Stimulated activated CD4-positive, alpha-beta T cell treated with anti-CD3 and anti-CD28 coated beads, Interleukin-15, amount 100 ng/mL, for 24 hours (primary cell): ENCODE measurements at regions not wholly inside any gene's neighbourhood (a gene's known extent, or its start where the extent isn't known, plus 50 kb on each side); places are given as distances from the start of the nearest gene placed in this dataset.
"Not testable (repeated sequence)": the region's sequence is repeated elsewhere in the genome, so short reads cannot be mapped to it uniquely, and the experiment has no call there.

Source experiments
- DNase-seq: peaks from one replicate; pipeline ENCODE4 v3.0.0-alpha.2; 2020

DNA sequence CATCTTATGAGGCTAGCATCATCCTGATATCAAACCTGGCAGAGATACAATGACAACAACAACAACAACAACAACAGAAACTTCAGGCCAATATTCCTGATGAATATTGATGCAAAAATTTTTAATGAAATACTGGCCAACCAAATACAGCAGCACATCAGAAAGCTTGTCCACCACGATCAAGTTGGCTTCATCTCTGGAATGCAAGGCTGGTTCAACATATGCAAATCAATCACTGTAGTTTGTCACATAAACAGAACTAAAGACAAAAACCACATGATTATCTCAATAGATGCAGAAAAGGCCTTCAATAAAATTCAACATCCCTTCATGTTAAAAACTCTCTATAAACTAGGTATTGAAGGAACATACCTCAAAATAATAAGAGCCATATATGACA lies 397.3 kb downstream of the RAP2B start:
- not testable (repeated sequence) for DNase-seq

DNA sequence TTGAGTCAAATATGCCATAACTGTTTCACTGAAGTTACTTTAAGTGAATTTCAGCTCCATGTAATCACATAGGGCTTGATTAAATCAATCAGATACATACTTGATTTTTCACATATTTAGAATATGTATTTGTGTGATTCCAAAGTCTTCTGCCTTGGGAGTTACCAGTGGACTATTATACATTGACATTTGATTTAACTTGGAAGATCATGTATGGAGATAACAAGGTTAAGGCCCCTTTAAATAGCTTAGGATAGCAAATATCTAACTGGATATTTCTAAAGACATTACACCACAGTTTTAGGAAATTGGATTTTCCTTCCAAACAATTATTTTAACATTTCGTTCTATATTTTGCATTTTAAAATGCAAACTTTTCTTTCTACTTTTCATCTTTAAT lies 405.0 kb downstream of the RAP2B start:
- DNase-seq, result no peak

DNA sequence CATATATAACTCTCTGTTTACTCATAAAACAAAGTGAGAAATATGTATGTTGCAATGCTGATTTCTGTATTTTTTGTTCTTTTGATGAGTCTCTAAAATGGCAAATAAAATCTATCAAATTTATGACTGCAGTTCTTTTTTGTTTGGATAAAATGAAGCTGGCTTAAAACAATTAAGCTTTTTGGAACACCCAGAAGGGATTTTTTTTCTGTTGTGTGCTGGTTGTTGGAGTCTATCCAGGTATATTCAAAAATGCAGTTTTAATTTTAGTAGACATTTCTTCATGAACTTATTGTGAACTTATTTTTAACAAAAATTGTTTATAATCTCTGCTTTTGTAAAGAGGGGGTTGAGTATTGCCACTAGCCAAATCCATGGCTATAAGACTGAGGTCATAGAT lies 405.5 kb downstream of the RAP2B start:
- no peak for DNase-seq

DNA sequence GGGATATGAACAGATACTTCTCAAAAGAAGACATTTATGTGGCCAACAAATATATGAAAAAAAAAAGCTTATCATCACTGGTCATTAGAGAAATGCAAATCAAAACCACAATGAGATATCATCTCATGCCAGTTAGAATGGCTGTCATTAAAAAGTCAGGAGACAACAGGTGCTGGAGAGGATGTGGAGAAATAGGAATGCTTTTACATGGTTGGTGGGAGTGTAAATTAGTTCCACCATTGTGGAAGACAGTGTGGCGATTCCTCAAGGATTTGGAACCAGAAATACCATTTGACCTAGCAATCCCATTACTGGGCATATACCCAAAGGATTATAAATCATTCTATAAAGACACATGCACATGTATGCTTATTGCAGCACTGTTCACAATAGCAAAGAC lies 408.5 kb downstream of the RAP2B start:
- DNase-seq, result not testable (repeated sequence)

DNA sequence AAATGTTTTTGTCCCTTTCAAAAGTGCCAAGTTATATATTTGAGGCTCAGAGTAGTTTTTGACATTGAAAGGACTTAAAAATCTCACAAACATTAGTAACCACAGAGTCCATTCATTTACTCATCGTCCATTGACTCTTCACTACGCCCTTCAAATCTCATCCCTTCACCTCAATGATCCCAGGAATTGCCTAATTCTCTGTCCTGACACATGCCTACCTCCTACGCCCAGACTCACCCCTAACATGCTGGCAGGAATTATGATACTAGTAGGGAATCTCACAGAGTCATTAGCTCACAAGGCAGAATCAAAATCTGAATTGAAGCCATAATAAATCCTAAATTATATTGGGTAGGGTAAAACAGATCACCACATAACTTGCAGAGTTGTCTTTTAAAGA lies 410.1 kb downstream of the RAP2B start:
- no peak for DNase-seq

DNA sequence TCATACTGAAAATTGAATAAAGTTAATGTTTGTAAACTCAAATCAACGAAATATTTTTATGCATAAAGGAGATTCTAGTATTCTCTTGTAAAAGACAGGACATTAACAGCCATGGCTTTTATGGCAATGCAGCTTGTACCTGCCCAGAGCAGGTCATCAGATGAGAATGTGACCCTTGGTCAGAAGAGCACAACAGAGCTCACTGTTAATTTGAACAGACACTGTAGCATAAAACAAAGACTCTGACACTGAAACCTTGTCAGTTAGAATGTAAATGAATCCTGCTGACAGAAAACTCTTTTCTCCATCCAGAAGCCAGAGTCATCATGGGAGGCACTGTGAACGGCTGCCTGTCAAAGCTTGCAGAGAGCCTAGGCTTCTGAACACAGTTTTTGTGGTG lies 410.6 kb downstream of the RAP2B start:
- no peak for DNase-seq

DNA sequence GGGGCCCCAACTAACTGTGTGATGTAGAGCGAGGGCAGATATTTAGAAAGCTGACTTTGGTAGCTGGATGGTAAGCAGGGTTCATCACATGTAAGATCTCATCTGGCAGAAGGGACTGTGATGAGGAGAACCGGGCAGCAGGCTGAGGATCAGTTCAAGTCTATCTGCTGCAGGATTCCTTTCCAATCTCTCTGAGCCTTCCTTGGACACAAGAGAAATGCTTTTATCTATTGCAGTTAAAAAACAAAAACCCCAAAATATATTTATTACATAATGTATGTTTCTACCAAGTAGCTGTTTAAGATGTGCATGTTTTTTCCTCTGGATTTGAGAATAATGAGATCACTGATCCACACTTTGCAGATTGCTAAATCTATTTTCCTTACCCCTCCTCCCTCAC lies 411.5 kb downstream of the RAP2B start:
- no peak for DNase-seq

DNA sequence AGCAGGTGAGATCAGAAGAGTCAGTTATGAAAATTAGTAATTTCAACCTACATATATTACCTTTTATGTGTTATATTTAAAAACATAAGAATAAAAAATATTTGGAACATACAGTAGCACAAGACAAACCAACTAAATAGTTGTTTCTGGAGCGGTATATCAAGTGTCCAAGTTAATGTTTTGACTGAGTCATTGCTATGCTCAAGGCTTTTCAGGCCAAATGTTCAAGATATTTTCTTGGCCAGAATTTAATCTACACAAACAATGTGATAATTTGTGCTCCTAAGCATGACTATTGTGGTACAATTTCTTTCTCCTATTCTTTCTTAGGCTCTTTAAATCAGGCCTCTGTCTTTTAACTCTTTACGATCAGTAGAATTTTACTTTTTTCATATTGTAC lies 412.4 kb downstream of the RAP2B start:
- no peak for DNase-seq

DNA sequence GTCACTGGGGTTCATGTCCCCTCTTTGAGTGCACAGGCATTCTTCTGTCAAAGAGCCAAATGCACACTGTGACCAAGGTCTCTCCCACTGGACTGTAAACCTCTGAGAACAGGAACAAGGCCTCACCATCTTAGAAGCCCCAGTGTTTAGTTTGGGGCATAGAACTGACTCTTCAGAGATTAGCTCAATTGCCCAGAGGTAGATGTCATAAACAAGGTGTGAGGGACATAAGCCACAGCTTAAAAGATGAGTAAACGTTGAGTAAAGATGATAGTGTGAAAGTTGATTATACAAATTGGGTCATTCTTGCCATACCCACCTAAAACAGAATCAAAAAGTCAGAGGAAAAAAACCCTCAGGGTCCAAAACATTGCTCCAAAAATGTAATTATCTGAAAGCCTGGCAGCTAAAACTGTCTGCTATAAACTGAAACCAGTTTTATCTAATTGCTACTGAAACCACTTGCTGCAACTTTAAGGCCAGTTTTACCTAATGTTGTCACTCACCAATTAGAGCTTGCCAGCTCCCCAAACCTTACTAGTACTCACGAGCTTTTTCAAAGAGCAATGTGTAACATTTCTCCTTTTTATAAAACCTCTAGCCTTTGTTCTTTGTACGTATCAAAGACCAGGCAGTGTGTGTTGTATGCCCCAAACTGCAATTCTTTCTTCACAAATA lies 415.2 kb downstream of the RAP2B start:
- no peak for DNase-seq

DNA sequence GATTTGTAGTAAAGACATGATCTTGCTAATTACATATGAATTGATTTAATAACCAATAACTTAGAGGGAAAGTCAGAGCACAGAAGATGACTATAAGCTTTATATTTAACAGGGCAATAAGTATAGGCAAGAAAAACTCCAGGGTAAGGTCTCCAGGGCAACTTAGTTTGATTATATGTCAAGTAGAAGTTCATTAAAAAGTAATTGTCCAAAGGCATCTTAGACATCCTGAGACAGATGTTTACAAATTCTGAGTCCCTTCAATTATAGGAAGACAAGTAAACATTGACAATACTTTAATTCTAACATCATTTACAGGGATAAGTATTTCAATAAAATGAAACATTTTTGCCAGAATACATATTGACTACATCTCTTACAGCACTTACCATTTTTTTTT lies 416.0 kb downstream of the RAP2B start:
- no peak for DNase-seq

DNA sequence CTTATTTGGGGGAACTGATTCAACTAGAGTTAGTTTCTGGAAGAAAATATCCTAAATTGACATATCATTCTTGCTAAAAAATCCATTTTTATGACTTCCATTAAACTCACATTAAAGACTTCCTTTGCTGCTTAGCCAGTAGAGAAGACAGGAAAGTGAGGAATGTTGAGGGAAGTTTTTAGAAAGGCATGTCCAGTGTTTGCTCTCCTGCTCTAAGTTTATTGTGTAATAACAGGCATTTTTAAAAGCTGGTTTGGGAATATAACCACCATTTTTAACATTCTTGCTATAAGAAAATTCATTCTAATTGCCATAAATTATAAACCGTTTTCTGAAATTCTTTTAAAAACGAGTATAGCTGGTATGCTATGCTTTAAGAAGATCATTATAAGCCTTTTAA lies 428.0 kb downstream of the RAP2B start:
- no peak for DNase-seq

DNA sequence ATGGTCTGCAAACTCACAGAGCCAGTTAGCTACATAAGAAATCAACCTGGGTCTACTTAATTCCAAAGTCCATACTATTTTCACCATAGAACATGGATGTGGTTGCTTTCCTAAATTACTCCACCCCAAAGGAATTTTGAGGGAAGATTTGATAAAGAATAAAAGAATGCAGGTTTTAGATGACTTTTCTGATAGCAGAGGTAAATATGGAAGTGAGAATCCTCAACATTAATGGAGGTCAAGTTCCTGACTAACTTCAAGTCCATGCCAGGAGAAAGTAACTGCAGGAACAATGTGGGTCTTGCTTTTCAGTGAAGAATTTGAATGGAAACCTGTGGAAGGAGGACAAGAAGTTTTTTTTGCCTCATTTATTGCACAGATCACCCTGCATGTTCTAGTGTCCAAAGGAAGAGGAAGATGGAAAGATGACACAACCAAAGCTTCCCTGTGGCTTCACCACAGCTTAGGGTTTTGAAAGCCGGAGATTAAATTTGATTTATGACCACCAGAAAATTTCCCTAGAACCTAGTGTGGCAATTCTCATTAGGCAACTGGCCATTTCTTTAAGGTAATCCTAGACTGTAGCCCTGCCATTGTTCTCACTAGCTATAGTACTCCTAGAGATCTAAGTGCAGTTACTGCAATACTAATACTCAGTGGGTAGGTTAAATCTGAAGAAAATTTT lies 429.7 kb downstream of the RAP2B start:
- no peak for DNase-seq

DNA sequence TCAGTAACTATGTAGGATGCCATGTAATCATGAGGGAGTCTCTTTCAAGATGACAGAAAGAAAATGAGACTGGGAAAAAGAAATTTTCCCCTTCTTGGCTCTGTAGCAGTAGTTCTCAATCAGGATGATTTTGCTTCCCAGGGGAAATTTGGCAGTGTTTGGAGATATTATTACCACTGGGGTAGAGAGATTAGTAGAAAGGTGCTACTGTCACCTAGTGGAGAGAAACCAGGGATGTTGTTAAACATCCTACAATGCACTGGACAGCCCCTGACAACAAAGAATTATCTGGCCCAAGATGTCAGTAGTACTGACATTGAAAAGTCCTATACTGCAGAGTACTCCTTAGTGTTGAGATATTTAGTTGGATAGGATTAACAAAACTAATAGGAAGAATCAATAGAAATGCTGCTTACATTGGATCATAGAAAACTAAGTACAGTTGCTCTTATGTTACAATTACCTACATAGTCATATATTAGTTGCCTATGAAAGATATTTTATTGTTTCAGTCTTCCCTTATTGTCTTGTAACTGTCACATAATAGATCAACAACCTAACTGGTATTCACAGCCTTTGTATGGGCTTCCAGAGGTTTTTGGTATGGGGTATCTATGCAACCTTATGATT lies 433.3 kb downstream of the RAP2B start:
- no peak for DNase-seq

DNA sequence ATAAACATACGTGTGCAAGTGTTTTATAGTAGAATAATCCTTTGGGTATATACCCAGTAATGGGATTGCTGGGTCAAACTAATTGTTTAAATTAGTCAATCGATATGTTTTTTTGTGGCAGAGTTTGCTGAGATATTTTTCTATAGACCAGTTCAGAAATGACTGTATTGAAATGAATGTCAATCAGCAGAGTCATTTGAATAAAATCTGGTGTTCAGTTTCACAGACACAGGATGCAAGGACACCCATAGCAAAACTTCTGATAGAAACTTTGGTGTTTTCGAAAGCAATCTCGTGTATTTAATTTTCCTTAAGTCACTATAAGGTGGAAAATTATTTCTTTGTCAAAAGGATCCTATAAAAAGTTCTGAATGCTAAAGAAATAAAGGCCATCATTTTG lies 434.4 kb downstream of the RAP2B start:
- no peak for DNase-seq

DNA sequence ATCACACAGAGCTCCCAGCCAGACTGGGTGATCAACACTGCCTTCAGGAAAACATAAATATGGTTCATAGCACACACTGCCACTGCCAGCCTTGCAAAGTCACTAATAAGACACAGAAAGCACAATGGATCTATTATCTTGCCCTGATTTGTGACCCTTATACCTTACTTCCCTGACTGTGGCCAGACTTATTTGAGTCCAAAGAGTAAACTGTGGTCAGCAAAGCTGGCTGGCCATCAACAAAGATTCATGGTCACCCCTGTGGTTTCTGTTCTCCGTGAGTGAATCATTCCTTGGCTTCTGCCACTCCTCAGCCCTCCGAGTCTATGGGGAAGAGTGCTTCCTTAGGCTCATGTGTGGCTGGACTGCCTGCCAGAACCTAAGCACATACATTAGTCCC lies 437.7 kb downstream of the RAP2B start:
- no peak for DNase-seq

DNA sequence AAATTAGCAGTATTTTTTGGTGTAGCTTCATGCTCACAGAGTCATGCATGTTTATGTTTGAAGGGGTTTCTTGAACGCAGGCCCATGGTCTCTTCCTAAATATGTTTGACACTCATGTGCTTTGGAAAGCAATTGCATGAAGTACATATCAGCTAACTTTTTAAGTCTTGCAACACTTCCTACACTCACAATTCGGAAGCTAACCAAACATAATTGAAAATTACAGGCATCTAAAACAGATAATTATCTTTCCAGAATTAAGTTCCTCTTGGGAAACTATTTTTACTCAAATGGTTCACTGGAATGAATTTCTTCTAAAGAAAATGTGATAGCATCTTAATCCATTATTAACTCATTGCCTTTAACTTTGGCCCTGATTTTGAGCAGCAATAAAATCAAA lies 438.9 kb downstream of the RAP2B start:
- no peak for DNase-seq

DNA sequence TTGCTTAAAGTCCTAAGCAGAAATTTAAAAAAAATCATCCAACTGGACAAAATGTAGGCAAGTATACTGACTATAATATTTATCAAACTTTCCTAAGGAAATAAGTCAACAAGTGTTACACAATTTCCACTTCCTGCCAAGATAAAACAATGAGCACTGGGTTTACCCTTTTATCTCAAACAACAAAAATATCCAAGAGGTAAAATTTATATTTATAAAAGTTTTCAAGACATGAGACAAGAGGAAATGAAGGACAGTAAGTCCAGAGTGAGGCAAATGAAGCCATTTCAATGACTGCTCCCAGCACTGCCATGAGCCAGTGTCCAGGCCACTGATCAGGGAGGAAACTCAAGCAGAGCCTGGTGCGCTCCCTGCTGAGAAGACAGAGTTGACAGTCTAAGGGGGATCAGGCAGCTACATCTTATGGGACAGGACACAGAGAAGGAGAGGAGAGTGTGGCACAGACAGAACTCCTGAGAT lies 439.4 kb downstream of the RAP2B start:
- DNase-seq, result no peak

DNA sequence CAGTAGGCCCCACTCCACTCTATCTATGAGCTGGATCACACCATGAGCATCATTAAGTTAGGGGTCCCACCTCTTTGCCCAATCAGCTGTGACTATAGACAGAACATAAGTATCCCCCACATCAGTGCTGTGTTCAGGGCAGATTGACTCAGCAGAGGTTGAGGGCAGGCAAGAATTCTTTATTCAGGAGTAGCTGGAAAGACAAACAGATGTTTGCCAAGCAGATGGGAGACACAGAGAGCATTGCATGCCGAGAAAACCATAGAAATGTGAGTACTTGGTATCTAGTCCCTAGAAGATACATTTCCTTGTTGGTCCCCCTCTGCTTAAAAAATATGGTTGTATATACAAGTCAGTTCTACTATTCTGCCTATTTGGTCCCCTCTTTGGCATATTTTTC lies 440.8 kb downstream of the RAP2B start:
- no peak for DNase-seq

DNA sequence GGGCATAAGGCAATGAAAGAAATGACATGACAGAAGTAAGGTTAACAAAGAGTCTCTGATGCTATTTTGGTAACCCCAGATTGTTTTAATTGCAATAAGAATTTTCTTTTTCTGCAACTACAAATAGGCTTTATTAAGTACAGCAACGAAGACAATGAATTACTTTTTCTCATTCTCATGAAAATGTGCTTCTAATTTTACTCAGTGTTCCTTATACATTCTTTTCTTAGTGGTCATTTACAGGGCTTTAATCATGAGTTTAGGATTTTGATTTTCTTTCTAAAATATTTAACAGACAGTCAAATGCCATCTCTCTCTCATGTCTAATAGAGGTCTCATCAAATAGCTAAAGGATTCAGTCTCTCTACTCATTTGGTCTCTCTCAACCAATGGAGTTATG lies 452.1 kb downstream of the RAP2B start:
- no peak for DNase-seq

DNA sequence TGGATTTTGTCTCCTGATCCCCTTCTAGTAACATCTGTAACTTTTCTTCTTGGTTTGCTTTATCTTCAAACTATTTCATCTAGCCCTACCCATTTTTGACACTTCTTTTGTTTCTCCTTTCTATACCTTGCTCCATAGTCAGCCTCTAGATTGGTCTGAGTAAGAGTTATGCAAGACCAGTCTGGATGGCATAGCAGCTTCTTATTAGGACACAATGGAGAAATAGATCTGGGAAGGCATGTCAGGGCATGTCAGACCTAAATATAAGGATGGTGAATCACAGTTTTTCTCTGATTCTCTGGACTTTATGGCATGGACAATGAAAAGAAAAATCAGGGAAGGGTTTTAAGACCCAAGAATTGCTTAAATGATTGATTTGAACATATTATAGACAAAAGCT lies 452.5 kb downstream of the RAP2B start:
- DNase-seq, result no peak

DNA sequence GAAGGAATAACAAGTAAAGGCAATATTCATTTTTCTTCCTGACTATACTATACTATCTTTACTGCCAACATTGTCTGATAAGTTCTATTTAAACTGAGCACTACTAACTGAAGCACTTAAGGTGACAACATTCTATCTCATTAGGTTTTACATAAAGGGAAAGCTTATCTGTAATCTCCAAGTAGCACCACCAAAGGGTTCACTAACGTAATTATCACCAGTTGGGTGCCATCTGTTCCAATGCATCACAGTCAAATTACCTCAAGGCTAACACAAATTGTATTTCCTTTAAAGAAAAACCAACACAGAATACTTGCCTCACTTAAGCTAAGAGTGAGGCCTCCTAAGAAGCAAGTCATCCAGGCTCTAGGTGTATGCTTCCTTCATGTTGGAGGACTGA lies 453.8 kb downstream of the RAP2B start:
- no peak for DNase-seq

DNA sequence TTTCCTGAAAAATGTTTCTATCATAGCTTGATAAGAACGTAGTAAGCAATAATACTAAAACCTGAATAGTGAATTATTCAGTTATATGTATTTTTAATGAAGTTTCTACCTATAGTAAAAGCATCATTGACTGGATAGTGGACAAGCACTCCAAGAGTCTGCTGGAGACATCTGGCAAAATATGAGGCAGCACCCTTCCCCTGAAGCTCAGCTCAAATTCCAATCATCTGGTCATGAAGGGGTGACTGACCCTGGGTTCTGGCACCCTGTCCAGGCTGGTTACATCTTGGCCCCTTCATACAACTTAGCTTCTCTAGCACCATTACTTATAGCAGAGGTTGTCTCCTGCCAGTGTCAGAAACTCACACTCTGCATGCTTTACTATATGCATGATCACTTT lies 455.4 kb downstream of the RAP2B start:
- no peak for DNase-seq

DNA sequence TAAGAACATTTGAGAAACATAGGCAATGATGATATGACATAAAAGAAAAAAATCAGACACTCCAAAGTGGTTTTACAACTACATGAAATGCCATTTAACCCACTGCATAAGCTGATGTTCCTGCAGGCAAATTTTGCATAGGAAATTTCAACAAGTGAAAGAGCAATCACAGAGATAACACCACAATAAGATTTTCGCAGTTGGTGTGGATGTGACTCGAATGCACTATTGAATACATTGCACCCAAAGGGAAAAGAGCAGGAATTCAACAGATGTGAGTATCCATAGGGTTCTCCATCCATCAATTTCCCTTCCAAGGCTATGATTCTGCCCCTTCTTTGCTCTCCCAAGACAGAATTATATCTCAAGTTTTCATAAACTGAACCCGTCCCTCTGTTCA lies 456.1 kb downstream of the RAP2B start:
- DNase-seq, result no peak

DNA sequence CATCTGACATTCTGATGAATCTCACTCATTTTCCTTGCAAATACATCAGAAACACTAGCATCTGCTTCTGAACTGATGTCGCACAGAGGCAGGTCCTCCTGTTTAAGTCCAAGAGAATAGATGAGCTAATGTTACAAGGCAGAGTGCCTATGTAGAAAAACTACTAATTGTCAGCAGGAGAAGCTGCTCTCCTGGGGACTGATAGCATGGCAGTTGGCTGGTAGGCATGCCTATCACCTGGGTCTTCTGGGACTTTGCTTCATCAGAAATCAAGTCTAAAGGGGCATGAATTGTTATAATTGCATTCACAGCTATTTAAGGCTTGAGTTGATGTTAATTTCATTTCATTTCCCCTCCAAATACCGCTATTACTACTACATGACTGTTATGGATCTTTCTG lies 457.2 kb downstream of the RAP2B start:
- no peak for DNase-seq

DNA sequence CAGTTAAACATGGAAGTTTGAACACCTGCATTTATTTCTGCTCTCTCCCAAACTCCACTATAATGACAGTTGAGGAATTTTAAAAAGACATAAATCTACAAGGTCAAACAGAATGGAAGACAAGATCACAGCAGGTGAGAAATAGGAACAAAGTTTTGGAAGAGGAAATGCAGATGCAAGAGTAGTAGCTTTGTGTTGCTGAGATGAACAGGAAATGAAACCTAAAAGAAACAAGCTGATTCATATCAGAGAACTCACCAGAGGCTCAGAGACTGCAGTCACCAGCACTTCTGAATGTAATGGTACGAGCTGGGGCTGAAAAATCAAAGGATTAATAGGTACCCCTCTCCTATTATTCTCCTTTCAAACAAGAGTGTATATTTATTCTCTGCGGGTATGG lies 459.9 kb downstream of the RAP2B start:
- DNase-seq, result no peak
